CD4-positive, alpha-beta T cell treated with Interleukin-15 for 4 hours (primary cell): ENCODE measurements at regions not wholly inside any gene's neighbourhood (a gene's known extent, or its start where the extent isn't known, plus 50 kb on each side); places are given as distances from the start of the nearest gene placed in this dataset.
"Not testable (repeated sequence)": the region's sequence is repeated elsewhere in the genome, so short reads cannot be mapped to it uniquely, and the experiment has no call there.

ENCODE experiments used
- DNase-seq: peaks from one replicate; pipeline ENCODE4 v3.0.0-alpha.2; 2020; ENCODE audit warnings: low spot score

DNA sequence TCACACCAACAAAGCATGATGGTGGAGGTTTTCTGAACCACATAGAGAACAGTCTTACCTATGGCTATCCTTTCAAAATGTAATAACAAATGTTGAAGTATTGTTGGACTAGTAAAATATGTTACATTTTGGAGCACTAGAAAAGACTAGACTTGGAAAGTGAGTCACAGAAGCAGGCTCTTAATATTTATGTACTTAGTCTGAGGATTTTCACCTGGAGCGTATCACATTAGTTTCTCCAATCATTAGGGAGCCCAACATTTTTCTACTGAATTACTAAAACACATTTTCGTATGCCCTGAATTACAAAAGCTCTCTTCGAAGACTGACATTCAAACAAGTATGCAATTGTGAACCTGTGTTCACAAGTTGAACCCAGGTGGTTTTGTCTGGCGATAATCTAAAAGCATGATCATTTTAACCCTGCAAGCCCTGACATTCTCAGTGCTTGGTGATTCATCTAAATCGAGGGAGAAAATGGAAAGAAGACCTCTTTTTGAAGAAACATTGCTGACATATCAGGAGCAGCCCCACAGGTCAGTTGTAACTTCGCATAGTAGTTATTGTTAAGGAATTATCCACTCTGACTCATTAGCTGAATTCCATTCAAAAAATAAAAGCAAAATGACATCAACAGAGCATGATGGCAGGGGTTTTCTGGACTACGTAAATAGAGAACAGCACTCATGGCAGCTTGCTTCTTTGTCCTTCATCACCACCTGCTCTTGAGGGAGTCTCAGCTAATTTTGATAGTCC lies 679.8 kb upstream of the NECTIN3 start:
- DNase-seq, result no peak

DNA sequence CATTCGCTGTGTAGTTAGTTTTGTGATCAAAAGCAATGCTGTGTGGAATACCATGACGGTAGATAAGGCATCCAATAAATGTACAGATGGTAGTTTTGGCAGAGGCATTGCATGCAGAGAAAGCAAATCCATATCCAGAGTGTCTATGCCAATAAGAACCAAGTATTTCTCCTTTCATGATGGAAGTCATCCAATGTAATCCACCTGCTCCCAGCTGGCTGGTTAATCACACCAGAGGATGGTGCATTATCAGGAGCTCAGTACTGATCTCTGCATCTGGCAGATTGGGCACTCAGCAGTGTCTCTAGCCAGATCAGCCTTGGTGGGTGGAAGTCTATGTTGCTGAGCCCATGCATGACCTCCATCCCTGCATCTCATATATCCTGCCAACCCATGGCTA lies 677.7 kb upstream of the NECTIN3 start:
- no peak for DNase-seq

DNA sequence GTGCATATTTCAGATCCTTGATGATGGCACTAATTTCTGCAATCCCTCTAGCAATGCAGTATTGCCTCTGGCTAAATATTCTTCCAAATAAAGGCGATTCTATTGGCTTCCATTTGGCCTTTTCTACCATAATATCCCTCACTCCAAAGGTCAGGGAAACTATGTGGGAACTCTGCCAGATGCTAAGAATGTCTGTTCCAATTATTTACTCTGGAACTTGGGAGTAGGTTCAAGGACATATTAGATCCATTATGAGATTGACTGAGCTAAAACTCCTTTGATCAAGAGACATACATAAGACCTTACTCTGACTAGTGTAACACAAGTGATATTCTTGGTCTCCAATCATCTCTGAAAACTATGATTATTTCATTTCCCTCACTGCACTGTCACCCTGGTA lies 674.5 kb upstream of the NECTIN3 start:
- DNase-seq, result no peak

DNA sequence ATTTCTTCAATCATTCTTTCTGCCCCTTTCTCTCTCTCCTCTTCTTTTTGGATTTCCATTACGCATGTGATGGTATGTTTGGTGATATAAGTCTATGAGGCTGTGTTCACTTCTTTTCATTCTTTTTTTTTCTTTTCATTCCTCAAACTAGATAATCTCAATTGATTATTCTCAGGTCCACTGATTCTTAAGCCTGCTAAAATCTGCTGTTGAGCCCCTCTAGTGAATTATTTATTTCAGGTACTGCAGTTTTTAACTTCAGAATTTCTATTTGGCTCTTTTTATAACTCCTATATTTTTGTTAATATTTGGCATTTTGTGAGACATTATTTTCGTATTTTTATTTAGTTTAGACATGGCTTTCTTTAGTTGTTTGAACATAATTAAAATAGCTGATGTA lies 671.3 kb upstream of the NECTIN3 start:
- no peak for DNase-seq

DNA sequence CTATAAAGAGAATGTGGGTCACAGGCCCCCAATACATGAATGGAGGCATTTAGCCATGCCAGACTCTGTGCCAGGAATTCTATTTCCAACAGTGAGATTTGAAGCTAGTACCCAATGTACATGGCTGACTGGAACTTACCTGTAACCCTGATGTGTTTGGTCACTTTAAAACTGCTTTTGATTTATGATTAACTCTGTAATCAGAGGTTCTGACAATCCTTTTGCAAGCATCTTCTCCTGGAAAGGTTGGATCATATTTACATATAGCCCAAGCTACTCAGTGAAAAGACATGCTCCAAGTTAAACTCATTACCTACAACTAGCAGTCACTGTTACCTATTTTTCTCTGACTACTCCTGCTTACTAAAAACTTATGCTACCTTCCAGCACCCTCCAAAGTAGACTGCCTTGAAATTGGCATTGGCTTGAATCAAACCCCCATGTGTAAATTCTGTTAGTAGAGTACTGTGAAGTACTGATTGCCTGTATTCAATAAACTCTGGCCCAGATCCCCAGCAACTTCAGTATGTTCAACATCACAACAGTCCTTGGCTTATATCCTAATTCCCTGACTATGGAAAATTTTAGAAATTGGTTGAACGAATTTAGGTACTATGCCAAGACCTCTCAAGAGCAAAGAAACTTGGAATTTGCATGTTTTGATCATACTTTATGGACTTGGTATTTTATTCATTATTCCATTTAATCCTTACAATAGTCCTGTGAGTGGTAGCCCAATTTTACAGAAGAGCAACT lies 665.6 kb upstream of the NECTIN3 start:
- no peak for DNase-seq

DNA sequence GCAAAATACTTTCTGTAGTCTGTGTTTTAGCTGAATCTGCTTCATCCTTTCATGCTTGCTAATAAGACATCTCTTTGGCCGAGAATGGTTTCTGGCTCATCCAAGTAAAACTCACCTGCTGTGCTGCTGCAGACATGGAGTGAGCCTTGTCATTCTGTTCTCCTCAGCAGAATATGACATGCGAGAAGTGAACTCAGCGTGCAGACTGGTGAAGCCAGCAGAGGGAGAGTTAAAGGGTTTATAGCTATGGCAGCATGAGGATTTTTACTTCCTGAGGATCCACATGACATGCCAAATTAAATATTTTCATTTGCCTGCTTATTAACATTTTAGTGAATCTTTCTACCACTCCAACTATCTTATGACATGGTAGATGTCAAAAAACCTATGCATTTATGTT lies 658.4 kb upstream of the NECTIN3 start:
- no peak for DNase-seq

DNA sequence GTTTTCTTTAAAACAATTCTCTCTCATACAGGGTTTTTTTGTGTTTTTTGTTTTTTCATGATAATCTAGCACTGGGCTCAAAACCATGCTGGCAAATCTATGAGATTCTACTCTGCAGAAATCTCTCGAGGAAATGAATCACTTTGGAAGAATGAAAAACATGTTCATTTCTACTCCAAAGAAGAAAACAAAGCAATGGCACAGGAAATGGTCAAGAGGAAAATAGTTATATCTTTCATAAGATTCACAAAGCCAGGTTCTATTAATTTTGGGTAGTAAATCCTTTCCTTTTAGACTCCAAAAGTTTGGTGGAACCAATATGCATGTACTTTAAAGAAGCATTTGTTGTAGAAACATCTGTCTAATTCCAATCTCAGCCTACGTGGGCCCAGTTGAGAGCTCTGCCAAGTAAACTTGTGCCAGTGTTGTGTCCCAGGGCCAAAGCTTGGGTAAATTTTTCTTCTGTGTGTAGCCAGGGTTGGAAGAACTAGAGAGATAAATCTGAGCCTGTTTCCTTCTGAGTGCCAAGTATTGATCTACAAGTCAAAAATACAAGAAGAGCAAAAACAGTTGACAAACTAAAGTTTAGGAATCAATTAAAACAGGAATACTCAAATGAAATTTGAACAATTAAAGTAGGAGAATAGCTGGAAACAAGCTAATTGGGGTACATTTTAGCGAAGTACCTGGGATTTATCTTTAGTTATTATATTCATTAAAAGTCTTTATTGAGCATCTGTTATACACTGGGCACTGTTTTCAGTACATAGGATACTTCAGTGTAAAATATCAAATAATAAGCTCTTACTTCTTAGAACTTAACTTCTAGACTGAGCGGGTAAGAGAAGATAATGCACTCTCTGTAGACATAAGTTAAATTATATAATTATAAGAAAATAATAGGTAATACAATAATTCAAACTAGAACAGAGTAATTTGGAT lies 657.5 kb upstream of the NECTIN3 start:
- no peak for DNase-seq

DNA sequence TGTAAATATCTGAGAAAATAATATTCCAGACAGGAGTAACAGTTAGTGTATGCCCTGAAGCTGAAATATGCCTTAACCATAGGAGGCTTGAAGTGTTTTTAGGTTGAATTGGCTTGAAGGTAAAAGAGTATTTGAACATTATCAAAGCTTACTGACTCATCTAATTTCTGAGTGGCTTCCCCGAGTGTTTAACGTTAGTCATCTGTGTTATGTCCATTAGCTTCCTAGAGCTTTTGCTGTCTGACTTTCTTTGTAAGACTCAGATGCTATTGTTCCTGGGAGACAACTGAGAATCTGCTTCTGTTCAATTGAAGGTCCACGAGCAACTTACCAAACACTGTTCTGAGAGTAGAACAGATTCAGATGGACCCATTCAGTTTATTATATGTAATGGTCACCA lies 656.8 kb upstream of the NECTIN3 start:
- DNase-seq, result no peak

DNA sequence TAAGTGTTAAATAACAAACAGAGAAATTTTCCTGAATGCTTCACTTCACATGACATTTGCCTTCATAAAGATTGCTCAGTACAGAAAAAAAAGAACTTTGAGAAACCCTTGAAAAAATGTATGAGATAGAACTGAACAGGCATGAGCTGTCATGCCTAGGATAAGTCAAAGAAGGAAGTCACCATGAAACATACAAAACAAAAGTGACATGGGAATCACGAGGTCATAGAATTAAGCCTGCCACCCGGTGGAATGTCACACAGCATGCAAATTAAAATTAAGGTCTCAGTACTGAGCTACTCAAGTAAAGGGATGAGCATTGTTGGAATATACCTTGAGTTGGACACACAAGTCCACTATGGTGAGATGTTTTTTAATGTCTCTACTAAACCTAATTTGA lies 652.5 kb upstream of the NECTIN3 start:
- no peak for DNase-seq

DNA sequence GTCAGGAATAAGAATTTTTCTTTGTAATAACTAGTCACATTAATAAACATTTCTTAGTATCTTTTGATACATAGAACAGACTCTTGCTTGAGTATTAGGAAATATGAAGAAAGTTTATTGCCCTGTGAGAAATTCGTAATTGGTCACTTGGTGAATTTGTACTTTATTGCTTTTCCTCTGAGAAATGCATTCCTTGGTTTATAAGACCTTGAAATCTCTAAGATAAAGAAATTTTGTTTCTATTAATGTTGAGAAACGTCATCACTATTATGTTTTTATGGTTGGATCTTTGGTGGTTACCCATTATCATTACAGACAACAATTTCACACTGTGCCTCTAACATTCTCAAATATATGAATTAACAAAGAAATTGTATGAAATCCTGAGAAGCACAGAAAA lies 652.0 kb upstream of the NECTIN3 start:
- DNase-seq, result no peak

DNA sequence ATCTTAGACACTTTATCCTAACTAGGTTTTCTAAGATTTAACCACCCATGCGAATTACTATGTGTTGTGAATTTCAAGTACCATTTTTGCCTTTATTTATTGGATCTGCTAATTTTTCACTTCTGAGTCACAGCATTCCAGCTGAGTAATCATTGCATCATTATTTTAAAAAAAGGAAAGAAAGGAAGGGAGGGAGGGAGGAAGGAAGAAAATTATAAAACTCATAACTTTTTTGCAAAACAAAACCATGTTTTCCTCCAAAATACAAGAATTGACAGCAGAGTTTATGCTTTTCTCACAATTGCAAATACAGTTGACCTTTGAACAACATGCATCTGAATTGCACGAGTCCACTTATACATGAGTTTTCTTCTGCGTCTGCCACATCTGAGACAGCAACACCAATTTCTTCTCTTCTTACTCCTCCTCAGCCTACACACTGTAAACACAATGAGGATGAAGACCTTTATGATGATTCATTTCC lies 651.4 kb upstream of the NECTIN3 start:
- no peak for DNase-seq

DNA sequence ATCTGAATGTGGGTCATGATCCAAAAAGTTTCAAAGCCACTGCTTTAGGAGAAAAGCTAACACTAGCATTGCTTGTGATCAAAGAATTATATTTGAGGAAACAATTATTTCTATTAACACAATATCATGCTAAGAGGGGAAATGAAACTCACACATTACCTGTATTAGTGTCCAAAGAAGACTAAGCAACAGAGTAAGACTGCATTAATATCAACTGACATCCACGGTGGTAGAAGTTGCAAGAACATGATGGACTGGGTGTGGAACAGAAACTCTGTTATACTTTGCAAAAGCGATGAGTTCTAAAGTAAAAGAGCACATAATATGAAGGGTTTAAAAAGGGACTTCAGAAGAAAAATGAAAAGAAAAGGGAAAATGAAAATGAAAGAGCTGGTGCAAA lies 648.3 kb upstream of the NECTIN3 start:
- no peak for DNase-seq

DNA sequence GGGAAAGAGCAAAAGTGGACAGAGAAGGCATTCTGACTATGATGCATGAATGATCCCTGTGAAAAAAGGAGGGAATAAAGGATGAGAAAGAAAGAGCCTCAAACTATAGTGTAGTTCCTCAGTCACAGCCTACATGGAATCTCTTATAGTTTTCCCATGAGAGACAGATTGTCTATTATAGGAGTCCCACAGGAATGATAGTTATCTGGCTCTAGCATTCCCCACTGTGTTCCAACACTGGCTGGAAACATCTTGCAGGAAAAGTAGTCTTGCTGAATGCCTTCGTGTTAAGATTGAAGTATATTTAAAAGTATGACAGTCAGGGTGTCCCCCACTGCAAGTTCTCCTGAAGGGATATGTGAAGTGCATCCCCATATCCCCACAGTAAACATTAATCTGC lies 641.5 kb upstream of the NECTIN3 start:
- DNase-seq, result no peak

DNA sequence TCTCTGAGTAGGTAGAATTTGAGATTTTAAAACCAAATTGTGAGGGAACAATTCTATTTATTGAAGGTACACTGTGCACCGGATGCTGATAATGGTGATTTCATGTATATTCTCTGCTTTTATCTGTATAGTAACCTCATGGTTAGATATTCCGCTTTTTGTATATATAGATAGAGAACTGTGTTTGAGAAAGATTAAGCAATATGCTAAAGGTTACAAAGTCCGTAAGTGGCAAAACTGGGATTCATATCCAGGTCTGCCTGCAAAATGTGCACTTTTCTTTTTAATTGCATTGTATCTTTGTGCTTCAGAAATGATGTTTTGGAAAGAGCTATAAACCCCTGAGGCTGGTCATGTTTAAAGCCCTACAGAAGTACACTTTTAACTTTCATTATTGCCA lies 635.4 kb upstream of the NECTIN3 start:
- DNase-seq, result no peak

DNA sequence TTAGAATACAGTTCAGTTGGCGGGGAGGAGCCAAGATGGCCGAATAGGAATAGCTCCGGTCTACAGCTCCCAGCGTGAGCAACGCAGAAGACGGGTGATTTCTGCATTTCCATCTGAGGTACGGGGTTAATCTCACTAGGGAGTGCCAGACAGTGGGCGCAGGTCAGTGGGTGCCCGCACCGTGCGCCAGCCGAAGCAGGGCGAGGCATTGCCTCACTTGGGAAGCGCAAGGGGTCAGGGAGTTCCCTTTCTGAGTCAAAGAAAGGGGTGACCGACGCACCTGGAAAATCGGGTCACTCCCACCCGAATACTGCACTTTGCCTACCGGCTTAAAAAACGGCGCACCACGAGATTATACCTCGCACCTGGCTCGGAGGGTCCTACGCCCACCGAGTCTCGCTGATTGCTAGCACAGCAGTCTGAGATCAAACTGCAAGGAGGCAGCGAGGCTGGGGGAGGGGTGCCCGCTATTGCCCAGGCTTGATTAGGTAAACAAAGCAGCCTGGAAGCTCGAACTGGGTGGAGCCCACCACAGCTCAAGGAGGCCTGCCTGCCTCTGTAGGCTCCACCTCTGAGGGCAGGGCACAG lies 631.5 kb upstream of the NECTIN3 start:
- DNase-seq, result not testable (repeated sequence)

DNA sequence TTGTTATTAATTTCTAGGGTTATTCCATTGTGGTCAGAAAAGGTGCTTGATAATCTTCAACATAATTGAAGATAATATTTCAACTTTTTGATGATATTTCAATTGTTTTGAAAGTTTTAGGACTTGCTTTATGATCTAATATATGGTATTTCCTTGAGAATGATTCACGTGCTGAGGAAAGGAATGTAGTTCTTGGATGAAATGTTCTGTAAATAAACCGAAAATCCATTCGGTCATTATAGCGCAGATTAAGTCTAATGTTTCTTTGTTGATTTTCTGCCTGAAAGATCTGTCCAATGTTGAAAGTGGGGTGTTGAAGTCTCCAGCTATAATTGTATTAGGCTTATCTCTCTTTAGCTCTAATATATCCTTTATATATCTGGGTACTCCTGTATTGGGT lies 617.5 kb upstream of the NECTIN3 start:
- DNase-seq, result no peak

DNA sequence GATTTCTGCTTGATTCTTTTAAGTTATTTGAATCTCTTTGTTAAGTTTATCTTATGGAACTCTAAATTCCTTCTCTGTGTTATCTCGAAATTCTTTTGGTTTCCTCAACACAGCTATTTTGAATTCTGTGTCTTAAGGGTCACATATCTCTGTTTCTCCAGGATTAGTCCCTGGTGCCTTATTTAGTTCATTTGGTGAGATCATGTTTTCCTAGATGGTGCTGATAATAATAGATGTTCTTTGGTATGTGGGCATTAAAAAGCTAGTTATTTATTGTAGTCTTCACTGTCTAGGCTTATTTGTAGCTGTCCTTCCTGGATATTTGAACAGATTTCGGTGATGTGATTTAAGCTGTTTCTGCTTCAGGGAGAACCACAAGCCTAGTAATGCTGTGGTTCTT lies 615.6 kb upstream of the NECTIN3 start:
- no peak for DNase-seq

DNA sequence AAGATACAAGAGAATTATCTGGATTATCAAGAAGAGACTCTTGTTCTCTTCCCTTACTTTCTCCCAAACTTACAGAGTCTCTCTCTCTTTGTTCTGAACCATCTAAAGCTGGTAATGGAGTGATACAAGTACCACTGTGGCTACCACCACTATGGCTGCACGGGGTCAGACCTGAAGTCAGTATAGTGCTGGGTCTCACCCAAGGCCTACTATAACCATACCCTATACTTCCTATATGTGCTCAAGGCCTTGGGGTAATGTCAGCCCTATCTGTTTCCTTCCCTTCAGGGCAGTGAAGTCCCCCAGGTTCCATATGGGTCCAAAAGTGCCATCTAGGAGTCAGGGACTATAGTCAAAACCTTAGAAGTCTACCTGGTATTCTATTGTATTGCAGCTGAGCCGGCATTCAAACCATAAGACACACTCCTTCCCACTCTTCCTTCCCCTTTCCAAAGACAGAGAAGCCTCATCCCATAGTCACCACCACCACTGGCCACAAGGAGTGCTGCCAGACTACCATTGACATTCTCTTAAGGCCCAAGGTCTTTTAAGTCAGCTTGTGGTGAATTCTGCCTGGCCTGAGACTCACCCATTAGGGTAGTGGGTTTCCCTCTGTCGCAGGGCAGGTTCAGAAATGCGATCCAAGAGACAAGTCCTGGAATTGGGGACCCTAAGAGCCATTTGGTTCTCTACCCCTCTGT lies 615.0 kb upstream of the NECTIN3 start:
- no peak for DNase-seq

DNA sequence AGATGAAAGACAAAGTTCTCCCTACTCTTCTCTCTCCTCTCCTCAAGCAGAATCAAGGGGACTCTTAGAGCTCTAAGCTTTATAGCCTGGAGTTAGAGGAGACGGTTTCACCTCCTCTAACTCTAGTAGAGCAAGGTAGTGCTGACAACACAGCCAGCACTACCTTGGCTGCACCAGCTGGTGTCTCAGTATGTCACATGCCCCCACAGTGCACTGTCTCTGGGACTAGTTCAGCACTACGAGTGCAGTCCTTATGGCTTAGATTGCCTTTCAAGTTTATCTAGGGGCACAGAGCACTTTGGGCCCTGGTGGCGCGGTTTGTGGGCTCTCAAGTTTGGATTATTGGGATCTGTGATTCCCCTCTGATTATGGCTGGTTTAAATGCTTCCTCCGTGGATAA lies 614.1 kb upstream of the NECTIN3 start:
- DNase-seq, result no peak

DNA sequence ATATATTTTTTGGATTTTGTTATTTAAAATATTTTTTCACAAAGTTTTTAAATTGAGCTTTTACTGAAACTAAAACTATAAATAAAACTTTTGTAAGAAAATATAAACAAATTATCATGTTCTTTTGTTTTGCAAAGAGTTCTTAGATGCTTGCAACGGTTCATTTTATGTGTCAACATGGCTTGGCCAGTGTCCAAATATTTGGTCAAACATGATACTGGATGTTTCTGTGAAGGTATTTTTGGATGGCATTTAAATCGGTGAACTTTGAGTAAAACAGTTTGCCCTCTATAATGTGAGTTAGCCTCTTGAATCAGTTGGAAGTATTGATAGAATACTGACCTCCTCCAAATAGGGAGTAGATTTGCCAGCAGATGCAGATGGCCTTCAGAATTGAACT lies 612.6 kb upstream of the NECTIN3 start:
- DNase-seq, result no peak

DNA sequence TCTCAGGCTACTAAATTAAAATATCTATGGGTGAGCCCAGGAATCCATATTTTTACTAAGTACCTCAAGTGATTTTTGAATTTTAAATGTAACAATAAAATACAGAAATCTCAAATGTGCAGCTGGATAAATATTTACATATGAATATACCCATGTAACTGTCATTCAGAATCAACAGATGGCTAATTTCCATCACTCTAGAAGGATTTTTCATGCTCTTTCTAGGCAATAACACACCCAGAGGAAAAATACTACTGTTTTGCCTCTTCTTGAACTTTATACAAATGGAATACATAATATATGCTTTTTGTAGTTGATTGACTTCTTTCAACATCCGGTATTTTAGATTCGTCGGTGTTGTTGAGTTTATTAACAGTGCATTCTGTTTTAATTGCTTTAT lies 601.3 kb upstream of the NECTIN3 start:
- no peak for DNase-seq

DNA sequence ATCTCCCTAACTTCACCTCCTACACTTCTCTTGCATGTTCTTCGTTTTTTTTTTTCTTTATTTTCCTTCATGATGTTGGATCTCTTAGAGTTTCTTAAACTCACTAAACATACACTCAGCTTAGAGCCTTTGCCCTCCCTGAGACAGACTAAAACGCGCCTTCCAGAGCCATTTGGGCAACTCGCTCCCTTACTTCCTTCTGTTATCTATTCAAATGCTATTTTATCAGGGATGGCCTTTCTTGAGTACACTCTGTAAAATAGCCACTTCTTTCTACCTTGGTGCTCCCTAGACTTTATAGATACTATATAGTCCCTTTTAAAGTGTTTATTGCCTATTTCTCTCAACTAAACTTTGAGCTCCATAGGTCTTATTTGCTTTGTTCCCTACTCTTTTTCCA lies 598.2 kb upstream of the NECTIN3 start:
- DNase-seq, result no peak
